Upper lobe of left lung (tissue), 4 donors: ENCODE measurements at regions not wholly inside any gene's neighbourhood (a gene's known extent, or its start where the extent isn't known, plus 50 kb on each side); places are given as distances from the start of the nearest gene placed in this dataset.
"Not testable (repeated sequence)": the region's sequence is repeated elsewhere in the genome, so short reads cannot be mapped to it uniquely, and the experiment has no call there.

ENCODE experiments used
- EP300 ChIP-seq, 4 donors: sonication (generic); formaldehyde crosslinking; IDR thresholded peaks; one replicate each; pipeline ENCODE4 v1.5.1; 2017; ENCODE audit warnings: antibody characterized with exemption in 4 of 4, control low read depth in 2 of 4
- POLR2A ChIP-seq, 4 donors: fragments of 450-650 bp; IDR thresholded peaks; one replicate each; pipeline ENCODE4 v1.5.1; 2016 to 2017; ENCODE audit warnings: antibody characterized with exemption in 4 of 4, mild to moderate bottlenecking in 2 of 4
- POLR2AphosphoS5 ChIP-seq, 2 donors: sonication (generic); formaldehyde crosslinking; IDR thresholded peaks; one replicate each; pipeline ENCODE4 v1.5.1; 2017; ENCODE audit warnings: antibody characterized with exemption in 2 of 2
- TF ChIP-seq, protein P1 (sequence below), 6 experiments: fragments of 450-650 bp in 4 of 6; fragments of 200-600 bp in 2 of 6; sonication (generic) in 2 of 6; IDR thresholded peaks; one replicate each; pipeline ENCODE4 v1.5.1; 2016 to 2019; ENCODE audit warnings: antibody characterized with exemption in 6 of 6

GRCh38 chr1:145475369-145475915 lies 50.0 kb upstream of the NBPF20 start:
- TF ChIP-seq POLR2AphosphoS5, POLR2A, EP300 (IDR thresholded peaks at IDR 0.05): not testable (repeated sequence)
- TF ChIP-seq, protein P1, sequence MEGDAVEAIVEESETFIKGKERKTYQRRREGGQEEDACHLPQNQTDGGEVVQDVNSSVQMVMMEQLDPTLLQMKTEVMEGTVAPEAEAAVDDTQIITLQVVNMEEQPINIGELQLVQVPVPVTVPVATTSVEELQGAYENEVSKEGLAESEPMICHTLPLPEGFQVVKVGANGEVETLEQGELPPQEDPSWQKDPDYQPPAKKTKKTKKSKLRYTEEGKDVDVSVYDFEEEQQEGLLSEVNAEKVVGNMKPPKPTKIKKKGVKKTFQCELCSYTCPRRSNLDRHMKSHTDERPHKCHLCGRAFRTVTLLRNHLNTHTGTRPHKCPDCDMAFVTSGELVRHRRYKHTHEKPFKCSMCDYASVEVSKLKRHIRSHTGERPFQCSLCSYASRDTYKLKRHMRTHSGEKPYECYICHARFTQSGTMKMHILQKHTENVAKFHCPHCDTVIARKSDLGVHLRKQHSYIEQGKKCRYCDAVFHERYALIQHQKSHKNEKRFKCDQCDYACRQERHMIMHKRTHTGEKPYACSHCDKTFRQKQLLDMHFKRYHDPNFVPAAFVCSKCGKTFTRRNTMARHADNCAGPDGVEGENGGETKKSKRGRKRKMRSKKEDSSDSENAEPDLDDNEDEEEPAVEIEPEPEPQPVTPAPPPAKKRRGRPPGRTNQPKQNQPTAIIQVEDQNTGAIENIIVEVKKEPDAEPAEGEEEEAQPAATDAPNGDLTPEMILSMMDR (IDR thresholded peaks at IDR 0.05), result not testable (repeated sequence)
